Mesothelial cell of epicardium (in vitro differentiated cells): ENCODE measurements at regions not wholly inside any gene's neighbourhood (a gene's known extent, or its start where the extent isn't known, plus 50 kb on each side); places are given as distances from the start of the nearest gene placed in this dataset.

Experiments
- DNase-seq, 2 experiments: peaks; one replicate each; pipeline ENCODE4 v3.0.0; 2021; ENCODE audit warnings: low spot score in 2 of 2; ENCODE audit not compliant: unreplicated experiment in 2 of 2
- H3K27ac Mint-ChIP-seq: 2 replicates; pipeline ENCODE4 v1.8.0; 2021; ENCODE audit warnings: mixed read lengths
- H3K27me3 Mint-ChIP-seq: 2 replicates; pipeline ENCODE4 v1.8.0; 2021; ENCODE audit warnings: low read depth, mixed read lengths
- H3K36me3 Mint-ChIP-seq: 2 replicates; pipeline ENCODE4 v1.8.0; 2021; ENCODE audit warnings: mixed read lengths
- H3K4me1 Mint-ChIP-seq: 2 replicates; pipeline ENCODE4 v1.8.0; 2021; ENCODE audit warnings: mixed read lengths
- H3K4me3 Mint-ChIP-seq: 2 replicates; pipeline ENCODE4 v1.8.0; 2021; ENCODE audit warnings: mild to moderate bottlenecking, moderate library complexity, mixed read lengths
- H3K9me3 Mint-ChIP-seq: 2 replicates; pipeline ENCODE4 v1.8.0; 2021; ENCODE audit warnings: mixed read lengths
- CTCF ChIP-seq: fragments of 200-600 bp; sonication (generic); IDR thresholded peaks from one replicate; pipeline ENCODE4 v1.5.0; 2021; ENCODE audit warnings: antibody characterized with exemption; ENCODE audit not compliant: unreplicated experiment

- TF ChIP-seq CTCF = no peak
- H3K4me3 Mint-ChIP-seq = no peak overlapping the region
- H3K4me1 Mint-ChIP-seq = no peaks in the 10 kb centered on the region
- no peaks in the 10 kb centered on the region for H3K27me3 Mint-ChIP-seq
- no peaks in the 10 kb centered on the region for H3K36me3 Mint-ChIP-seq
- H3K9me3 Mint-ChIP-seq = no peaks in the 10 kb centered on the region
- DNase-seq = no peak
- no peak overlapping the region for H3K27ac Mint-ChIP-seq
Measured at GRCh38 chr2:77939801-77940200, 417.6 kb upstream of the LRRTM4 start.

GRCh38 chr2:77954931-77955330, 432.8 kb upstream of the LRRTM4 start:
- H3K4me1 Mint-ChIP-seq = peaks cover 7% of the 10 kb centered on the region
- H3K27me3 Mint-ChIP-seq = no peaks in the 10 kb centered on the region
- no peaks in the 10 kb centered on the region for H3K36me3 Mint-ChIP-seq
- no peak for DNase-seq
- no peak for TF ChIP-seq CTCF
- no peak overlapping the region for H3K4me3 Mint-ChIP-seq
- peaks cover 5% of the 10 kb centered on the region for H3K9me3 Mint-ChIP-seq
- no peak overlapping the region for H3K27ac Mint-ChIP-seq

GRCh38 chr2:77962943-77963342, 440.8 kb upstream of the LRRTM4 start:
- peaks cover 3% of the 10 kb centered on the region for H3K4me1 Mint-ChIP-seq
- no peak for DNase-seq
- H3K4me3 Mint-ChIP-seq = no peak overlapping the region
- H3K27ac Mint-ChIP-seq = no peak overlapping the region
- H3K9me3 Mint-ChIP-seq = peaks cover 3% of the 10 kb centered on the region
- H3K27me3 Mint-ChIP-seq = no peaks in the 10 kb centered on the region
- no peak for TF ChIP-seq CTCF
- H3K36me3 Mint-ChIP-seq = no peaks in the 10 kb centered on the region

GRCh38 chr2:77977471-77978063, 455.4 kb upstream of the LRRTM4 start:
- no peak overlapping the region for H3K27ac Mint-ChIP-seq
- TF ChIP-seq CTCF = no peak
- H3K4me1 Mint-ChIP-seq = no peaks in the 10 kb centered on the region
- peaks cover 49% of the 10 kb centered on the region for H3K9me3 Mint-ChIP-seq
- DNase-seq = no peak
- no peaks in the 10 kb centered on the region for H3K27me3 Mint-ChIP-seq
- no peak overlapping the region for H3K4me3 Mint-ChIP-seq
- peaks cover 6% of the 10 kb centered on the region for H3K36me3 Mint-ChIP-seq

GRCh38 chr2:77995161-77995560, 473.0 kb upstream of the LRRTM4 start:
- no peaks in the 10 kb centered on the region for H3K4me1 Mint-ChIP-seq
- no peak overlapping the region for H3K27ac Mint-ChIP-seq
- H3K27me3 Mint-ChIP-seq = no peaks in the 10 kb centered on the region
- DNase-seq = no peak
- no peak overlapping the region for H3K4me3 Mint-ChIP-seq
- H3K9me3 Mint-ChIP-seq = no peaks in the 10 kb centered on the region
- H3K36me3 Mint-ChIP-seq = no peaks in the 10 kb centered on the region
- no peak for TF ChIP-seq CTCF

GRCh38 chr2:77999376-77999775, 477.2 kb upstream of the LRRTM4 start:
- no peak for DNase-seq
- TF ChIP-seq CTCF = no peak
- H3K27me3 Mint-ChIP-seq = no peaks in the 10 kb centered on the region
- H3K4me3 Mint-ChIP-seq = no peak overlapping the region
- H3K27ac Mint-ChIP-seq = no peak overlapping the region
- peaks cover 7% of the 10 kb centered on the region for H3K9me3 Mint-ChIP-seq
- no peaks in the 10 kb centered on the region for H3K36me3 Mint-ChIP-seq
- H3K4me1 Mint-ChIP-seq = no peaks in the 10 kb centered on the region
